Astrocyte of the cerebellum (primary cell): ENCODE measurements at regions not wholly inside any gene's neighbourhood (a gene's known extent, or its start where the extent isn't known, plus 50 kb on each side); places are given as distances from the start of the nearest gene placed in this dataset.

ENCODE experiments used
- DNase-seq: peaks from one replicate; pipeline ENCODE4 v3.0.0-alpha.2; 2011; ENCODE audit warnings: low read depth
- H3K4me3 ChIP-seq: 2 replicates; pipeline ENCODE4 v1.5.1; 2011; ENCODE audit warnings: mild to moderate bottlenecking, low read depth, low read length, moderate library complexity
- in situ Hi-C: cut with HindIII; loops from 2 replicates; pipeline ENCODE4 v1.10.0; 2017; ENCODE audit warnings: low sequenced_read_pairs
- TF ChIP-seq, protein P1 (sequence below): IDR thresholded peaks from 2 replicates; pipeline ENCODE4 v1.5.1; 2012; ENCODE audit warnings: low read length, low read depth, moderate library complexity, mild to moderate bottlenecking; ENCODE audit errors: missing control alignments

DNA sequence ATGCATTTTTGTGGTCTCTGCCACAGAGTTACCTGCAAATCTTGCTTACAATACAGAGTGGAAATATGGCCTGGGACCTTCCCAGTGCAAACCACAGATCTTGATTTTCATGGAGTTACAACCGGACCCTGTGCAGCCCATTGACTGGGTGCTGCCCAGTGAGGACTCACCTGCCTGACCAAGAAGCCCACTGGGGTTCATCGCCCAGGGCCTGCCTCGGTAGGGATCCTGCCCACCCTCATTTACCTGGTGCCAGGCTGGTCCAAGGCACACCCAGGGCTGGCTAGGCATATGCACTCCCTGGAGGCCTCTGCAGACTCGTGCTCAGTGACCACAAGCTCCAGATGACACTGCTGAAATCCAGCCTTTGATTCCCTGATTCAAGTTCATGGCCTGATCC, 572.7 kb downstream of the NPHP4 start:
- no peak for DNase-seq
- H3K4me3 ChIP-seq: no peak overlapping the region
- TF ChIP-seq, protein P1, sequence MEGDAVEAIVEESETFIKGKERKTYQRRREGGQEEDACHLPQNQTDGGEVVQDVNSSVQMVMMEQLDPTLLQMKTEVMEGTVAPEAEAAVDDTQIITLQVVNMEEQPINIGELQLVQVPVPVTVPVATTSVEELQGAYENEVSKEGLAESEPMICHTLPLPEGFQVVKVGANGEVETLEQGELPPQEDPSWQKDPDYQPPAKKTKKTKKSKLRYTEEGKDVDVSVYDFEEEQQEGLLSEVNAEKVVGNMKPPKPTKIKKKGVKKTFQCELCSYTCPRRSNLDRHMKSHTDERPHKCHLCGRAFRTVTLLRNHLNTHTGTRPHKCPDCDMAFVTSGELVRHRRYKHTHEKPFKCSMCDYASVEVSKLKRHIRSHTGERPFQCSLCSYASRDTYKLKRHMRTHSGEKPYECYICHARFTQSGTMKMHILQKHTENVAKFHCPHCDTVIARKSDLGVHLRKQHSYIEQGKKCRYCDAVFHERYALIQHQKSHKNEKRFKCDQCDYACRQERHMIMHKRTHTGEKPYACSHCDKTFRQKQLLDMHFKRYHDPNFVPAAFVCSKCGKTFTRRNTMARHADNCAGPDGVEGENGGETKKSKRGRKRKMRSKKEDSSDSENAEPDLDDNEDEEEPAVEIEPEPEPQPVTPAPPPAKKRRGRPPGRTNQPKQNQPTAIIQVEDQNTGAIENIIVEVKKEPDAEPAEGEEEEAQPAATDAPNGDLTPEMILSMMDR: no peak
- in situ Hi-C loops: no loop called here

DNA sequence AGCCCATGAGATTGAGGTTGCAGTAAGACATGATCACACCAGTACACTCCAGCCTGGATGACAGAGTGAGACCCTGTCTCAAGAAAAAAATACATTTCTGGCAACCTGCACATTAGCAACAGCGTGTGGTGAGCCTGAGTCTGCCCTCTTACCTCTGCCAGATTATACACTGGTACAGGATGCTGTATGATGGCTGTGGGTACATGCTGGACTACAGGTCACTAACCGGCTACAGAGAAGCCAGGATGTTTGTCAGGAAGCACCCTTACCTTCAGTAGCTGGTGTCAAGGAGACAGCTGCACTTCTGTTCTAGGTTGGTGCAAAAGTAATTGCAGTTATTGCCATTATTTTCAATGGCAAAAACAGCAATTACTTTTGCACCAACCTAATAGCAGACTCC, 575.7 kb downstream of the NPHP4 start:
- H3K4me3 ChIP-seq: no peak overlapping the region
- DNase-seq: no peak
- TF ChIP-seq, protein P1: no peak
- in situ Hi-C loops: no loop called here

DNA sequence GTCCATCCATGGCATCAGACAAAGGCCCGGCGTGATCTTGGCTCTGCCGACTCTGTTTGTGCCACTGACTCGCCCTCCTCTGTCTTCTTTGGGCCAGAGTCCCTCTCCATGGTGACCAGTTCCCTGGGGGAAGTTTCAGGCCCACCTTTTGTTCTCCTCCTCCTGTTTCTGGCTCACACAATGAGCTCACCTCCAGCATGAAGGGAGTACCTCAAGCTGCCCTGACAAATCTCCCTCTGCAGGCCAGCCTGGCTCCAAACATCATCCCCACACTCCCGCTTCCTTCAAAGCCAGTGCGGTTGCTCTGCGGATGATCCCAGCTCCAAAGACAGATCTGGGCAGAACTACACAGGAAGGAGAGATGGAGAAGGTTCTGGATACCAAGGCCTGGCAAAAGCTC, 576.6 kb downstream of the NPHP4 start:
- in situ Hi-C loops: no loop called here
- no peak overlapping the region for H3K4me3 ChIP-seq
- TF ChIP-seq, protein P1: no peak
- no peak for DNase-seq

DNA sequence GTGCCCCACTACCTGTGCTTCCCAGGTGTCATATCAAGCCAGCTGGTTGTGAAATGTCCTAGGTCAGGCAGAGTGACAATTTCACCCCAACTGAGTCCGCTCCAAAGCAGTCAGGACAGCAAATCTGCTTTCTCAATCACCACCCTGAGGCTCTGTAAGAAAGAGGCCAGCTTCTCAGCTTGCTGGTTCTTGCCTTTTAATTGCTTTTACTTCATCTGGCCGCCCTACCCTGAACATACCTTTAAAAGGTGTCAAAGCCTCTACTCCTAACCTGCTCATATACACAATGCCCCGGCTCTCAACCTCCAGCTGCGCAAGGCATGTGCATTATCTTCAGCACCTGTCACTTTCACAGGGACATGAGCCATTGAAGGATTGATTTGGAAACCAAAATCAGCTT, 581.6 kb downstream of the NPHP4 start:
- in situ Hi-C loops: no loop called here
- H3K4me3 ChIP-seq: no peak overlapping the region
- DNase-seq: no peak
- TF ChIP-seq, protein P1: no peak

DNA sequence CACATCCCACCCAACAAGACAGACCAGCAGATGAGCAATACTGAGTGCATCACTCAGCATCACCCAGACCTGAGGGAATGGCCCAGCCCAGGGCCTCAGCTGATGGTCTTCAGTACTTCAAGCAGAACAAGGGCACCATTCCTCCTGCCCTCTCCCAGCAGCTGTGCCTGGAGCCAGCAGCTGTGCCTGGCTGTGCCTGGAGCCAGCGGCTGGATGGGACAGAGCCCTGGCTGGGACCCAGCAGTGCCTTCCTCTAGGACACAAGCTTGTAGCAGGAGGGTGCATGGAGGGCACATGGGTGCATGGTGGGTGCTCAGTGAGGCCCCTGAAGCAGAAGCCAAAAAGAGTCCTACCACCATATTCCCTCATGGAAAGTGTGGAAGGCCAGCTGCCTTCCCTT, 583.8 kb downstream of the NPHP4 start:
- no peak overlapping the region for H3K4me3 ChIP-seq
- TF ChIP-seq, protein P1: no peak
- DNase-seq: no peak
- in situ Hi-C loops: no loop called here

DNA sequence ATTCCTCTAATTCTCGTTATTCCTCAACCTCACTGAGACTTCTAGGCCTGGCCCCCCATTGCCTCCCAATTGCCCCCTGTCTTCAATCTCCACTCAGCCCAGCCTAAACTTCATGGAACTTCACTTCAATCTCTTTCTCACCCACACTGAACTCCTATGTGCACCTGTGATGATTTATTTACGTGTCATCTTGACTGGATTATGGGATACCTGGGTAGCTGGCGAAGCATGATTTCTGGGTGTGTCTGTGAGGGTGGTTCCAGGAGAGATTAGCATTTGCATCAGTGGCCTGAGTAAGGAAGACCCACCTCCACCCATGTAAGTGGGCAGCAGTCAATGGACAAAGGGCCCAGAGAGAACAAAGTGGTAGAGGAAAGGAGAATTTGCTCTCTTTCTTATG, 587.0 kb downstream of the NPHP4 start:
- no peak overlapping the region for H3K4me3 ChIP-seq
- in situ Hi-C loops: no loop called here
- no peak for DNase-seq
- TF ChIP-seq, protein P1: no peak
